CD4-positive, alpha-beta memory T cell (primary cell): ENCODE measurements at regions not wholly inside any gene's neighbourhood (a gene's known extent, or its start where the extent isn't known, plus 50 kb on each side); places are given as distances from the start of the nearest gene placed in this dataset.
"Not testable (repeated sequence)": the region's sequence is repeated elsewhere in the genome, so short reads cannot be mapped to it uniquely, and the experiment has no call there.

Source experiments
- CTCF ChIA-PET: fragments of 350-600 bp; sonication (Branson Sonifier 250); formaldehyde crosslinking; loops from one replicate; lab custom pipeline; 2021; ENCODE audit warnings: inconsistent platforms; ENCODE audit not compliant: partially characterized antibody; lab: Charles Lee
- POLR2A ChIA-PET: fragments of 350-600 bp; sonication (Branson Sonifier 250); formaldehyde crosslinking; loops from one replicate; lab custom pipeline; 2021; ENCODE audit not compliant: partially characterized antibody; lab: Charles Lee
- DNase-seq, 5 donors: peaks; one replicate each; pipeline versions ENCODE4 v3.0.0 to v3.0.0-alpha.2; 2020 to 2022; ENCODE audit warnings: mixed read lengths in 1 of 5
- H3K27ac ChIP-seq: one replicate; pipeline ENCODE4 v1.7.0; 2013; ENCODE audit warnings: low read depth, low read length
- H3K27me3 ChIP-seq: 2 replicates; pipeline ENCODE4 v1.7.0; 2013; ENCODE audit warnings: mild to moderate bottlenecking, low read length, moderate library complexity; ENCODE audit not compliant: insufficient read depth
- H3K36me3 ChIP-seq: 2 replicates; pipeline ENCODE4 v1.7.0; 2013; ENCODE audit warnings: mild to moderate bottlenecking, low read length, moderate library complexity; ENCODE audit not compliant: insufficient read depth
- H3K4me1 ChIP-seq: 2 replicates; pipeline ENCODE4 v1.7.0; 2013; ENCODE audit warnings: mild to moderate bottlenecking, low read length, moderate library complexity; ENCODE audit not compliant: insufficient read depth
- H3K4me3 ChIP-seq, 2 donors: one replicate each; pipeline ENCODE4 v1.7.0; 2013; ENCODE audit warnings: low read length in 2 of 2, mild to moderate bottlenecking in 1 of 2
- H3K9me3 ChIP-seq, 2 donors: one replicate each; pipeline ENCODE4 v1.7.0; 2013; ENCODE audit warnings: low read length in 2 of 2, control low read depth in 1 of 2; ENCODE audit not compliant: control insufficient read depth in 1 of 2
- H3K27ac Mint-ChIP-seq, 7 donors: one replicate each; pipeline ENCODE4 v1.8.0; 2020 to 2021; ENCODE audit warnings: mixed read lengths in 7 of 7, mild to moderate bottlenecking in 6 of 7, inconsistent platforms in 3 of 7, moderate library complexity in 3 of 7
- H3K27me3 Mint-ChIP-seq, 2 donors: one replicate each; pipeline ENCODE4 v1.8.0; 2020 to 2021; ENCODE audit warnings: mixed read lengths in 2 of 2
- H3K36me3 Mint-ChIP-seq, 2 donors: one replicate each; pipeline ENCODE4 v1.8.0; 2020 to 2021; ENCODE audit warnings: mixed read lengths in 2 of 2, inconsistent platforms in 1 of 2, mild to moderate bottlenecking in 1 of 2
- H3K4me1 Mint-ChIP-seq, 4 donors: one replicate each; pipeline ENCODE4 v1.8.0; 2020 to 2021; ENCODE audit warnings: mixed read lengths in 4 of 4, mild to moderate bottlenecking in 1 of 4
- H3K4me3 Mint-ChIP-seq, 8 donors: one replicate each; pipeline ENCODE4 v1.8.0; 2020 to 2021; ENCODE audit warnings: mixed read lengths in 8 of 8, mild to moderate bottlenecking in 7 of 8, moderate library complexity in 6 of 8, inconsistent platforms in 3 of 8
- H3K9me3 Mint-ChIP-seq, 8 donors: one replicate each; pipeline ENCODE4 v1.8.0; 2020 to 2021; ENCODE audit warnings: mixed read lengths in 8 of 8, mild to moderate bottlenecking in 5 of 8, inconsistent platforms in 3 of 8, moderate library complexity in 1 of 8
- intact Hi-C: fragments of 100-400 bp; cut with micrococcal nuclease; formaldehyde crosslinking; loops from one replicate; pipeline ENCODE4 v1.15.1; 2023

- no peaks in the 10 kb centered on the region for H3K4me1 Mint-ChIP-seq
- DNase-seq = no peak
- no peaks in the 10 kb centered on the region for H3K27me3 ChIP-seq
- ChIA-PET CTCF (no interaction called here), POLR2A (no interaction called here)
- peaks cover 0 to 25% (median 12%) of the 10 kb centered on the region in 8 donors for H3K9me3 Mint-ChIP-seq
- H3K36me3 Mint-ChIP-seq = no peaks in the 10 kb centered on the region
- intact Hi-C loops = no loop called here
- H3K4me3 Mint-ChIP-seq = no peak overlapping the region
- no peak overlapping the region for H3K4me3 ChIP-seq
- no peaks in the 10 kb centered on the region for H3K9me3 ChIP-seq
- H3K4me1 ChIP-seq = no peaks in the 10 kb centered on the region
- H3K27ac Mint-ChIP-seq = no peak overlapping the region
- no peaks in the 10 kb centered on the region for H3K36me3 ChIP-seq
- H3K27me3 Mint-ChIP-seq = no peaks in the 10 kb centered on the region
- H3K27ac ChIP-seq = no peak overlapping the region
Measured at GRCh38 chr4:181896614-181897013, 346.6 kb upstream of the TENM3 start.

- no peak overlapping the region for H3K27ac ChIP-seq
- Mint-ChIP-seq H3K36me3 (no peaks in the 10 kb centered on the region), H3K9me3 (peaks cover 0 to 32% (median 16%) of the 10 kb centered on the region in 8 donors), H3K4me1 (no peaks in the 10 kb centered on the region), H3K27me3 (no peaks in the 10 kb centered on the region), H3K4me3 (no peak overlapping the region), H3K27ac (no peak overlapping the region)
- H3K36me3 ChIP-seq = no peaks in the 10 kb centered on the region
- ChIA-PET CTCF (no interaction called here), POLR2A (no interaction called here)
- no peak for DNase-seq
- H3K4me3 ChIP-seq = no peak overlapping the region
- intact Hi-C loops = no loop called here
- no peaks in the 10 kb centered on the region for H3K9me3 ChIP-seq
- no peaks in the 10 kb centered on the region for H3K27me3 ChIP-seq
- no peaks in the 10 kb centered on the region for H3K4me1 ChIP-seq
Measured at GRCh38 chr4:181897935-181898334, 345.3 kb upstream of the TENM3 start.

GRCh38 chr4:181902404-181902803 lies 340.8 kb upstream of the TENM3 start:
- H3K36me3 Mint-ChIP-seq, H3K9me3 ChIP-seq, H3K4me3 ChIP-seq, H3K4me1 Mint-ChIP-seq, H3K27ac ChIP-seq, intact Hi-C loops, H3K4me1 ChIP-seq, H3K27me3 Mint-ChIP-seq, H3K27ac Mint-ChIP-seq, H3K4me3 Mint-ChIP-seq, H3K27me3 ChIP-seq, DNase-seq, H3K36me3 ChIP-seq, CTCF ChIA-PET, POLR2A ChIA-PET: not testable (repeated sequence)
- peaks cover 8 to 42% (median 15%) of the 10 kb centered on the region in 8 donors for H3K9me3 Mint-ChIP-seq

- Histone ChIP-seq H3K4me1 (no peaks in the 10 kb centered on the region), H3K9me3 (no peaks in the 10 kb centered on the region), H3K4me3 (no peak overlapping the region), H3K27ac (no peak overlapping the region), H3K36me3 (no peaks in the 10 kb centered on the region), H3K27me3 (no peaks in the 10 kb centered on the region)
- intact Hi-C loops = no loop called here
- Mint-ChIP-seq H3K36me3 (no peaks in the 10 kb centered on the region), H3K4me3 (no peak overlapping the region), H3K27me3 (no peaks in the 10 kb centered on the region), H3K4me1 (no peaks in the 10 kb centered on the region), H3K9me3 (peaks cover 5 to 39% (median 14%) of the 10 kb centered on the region in 8 donors), H3K27ac (no peak overlapping the region)
- ChIA-PET POLR2A (no interaction called here), CTCF (no interaction called here)
- no peak for DNase-seq
Measured at GRCh38 chr4:181905708-181906107, 337.5 kb upstream of the TENM3 start.

GRCh38 chr4:181908168-181908567 lies 335.0 kb upstream of the TENM3 start:
- no peaks in the 10 kb centered on the region for H3K9me3 ChIP-seq
- no peak overlapping the region for H3K27ac ChIP-seq
- no peaks in the 10 kb centered on the region for H3K4me1 ChIP-seq
- H3K4me3 ChIP-seq = no peak overlapping the region
- Mint-ChIP-seq H3K4me1 (no peaks in the 10 kb centered on the region), H3K27me3 (no peaks in the 10 kb centered on the region), H3K4me3 (no peak overlapping the region), H3K36me3 (no peaks in the 10 kb centered on the region), H3K9me3 (peaks cover 9 to 31% (median 15%) of the 10 kb centered on the region in 8 donors), H3K27ac (no peak overlapping the region)
- no peaks in the 10 kb centered on the region for H3K36me3 ChIP-seq
- intact Hi-C loops = no loop called here
- ChIA-PET CTCF (no interaction called here), POLR2A (no interaction called here)
- DNase-seq = no peak
- no peaks in the 10 kb centered on the region for H3K27me3 ChIP-seq

GRCh38 chr4:181909368-181909767 lies 333.8 kb upstream of the TENM3 start:
- Histone ChIP-seq H3K4me1 (no peaks in the 10 kb centered on the region), H3K9me3 (no peaks in the 10 kb centered on the region), H3K36me3 (no peaks in the 10 kb centered on the region), H3K27ac (no peak overlapping the region), H3K27me3 (no peaks in the 10 kb centered on the region), H3K4me3 (no peak overlapping the region)
- DNase-seq = no peak
- ChIA-PET POLR2A (no interaction called here), CTCF (no interaction called here)
- no peak overlapping the region for H3K4me3 Mint-ChIP-seq
- intact Hi-C loops = no loop called here
- no peak overlapping the region for H3K27ac Mint-ChIP-seq
- no peaks in the 10 kb centered on the region for H3K36me3 Mint-ChIP-seq
- no peaks in the 10 kb centered on the region for H3K27me3 Mint-ChIP-seq
- no peaks in the 10 kb centered on the region for H3K4me1 Mint-ChIP-seq
- peaks cover 6 to 31% (median 14%) of the 10 kb centered on the region in 8 donors for H3K9me3 Mint-ChIP-seq

GRCh38 chr4:181911420-181911819 lies 331.8 kb upstream of the TENM3 start:
- CTCF ChIA-PET = no interaction called here
- Mint-ChIP-seq H3K27ac (no peak overlapping the region), H3K4me3 (no peak overlapping the region), H3K36me3 (no peaks in the 10 kb centered on the region), H3K4me1 (no peaks in the 10 kb centered on the region), H3K27me3 (no peaks in the 10 kb centered on the region), H3K9me3 (peaks cover 10 to 24% (median 13%) of the 10 kb centered on the region in 8 donors)
- H3K36me3 ChIP-seq = no peaks in the 10 kb centered on the region
- POLR2A ChIA-PET = no interaction called here
- no peaks in the 10 kb centered on the region for H3K27me3 ChIP-seq
- DNase-seq = no peak
- no peaks in the 10 kb centered on the region for H3K4me1 ChIP-seq
- no peak overlapping the region for H3K4me3 ChIP-seq
- no peak overlapping the region for H3K27ac ChIP-seq
- intact Hi-C loops = no loop called here
- no peaks in the 10 kb centered on the region for H3K9me3 ChIP-seq

- no peak overlapping the region for H3K27ac ChIP-seq
- Mint-ChIP-seq H3K4me3 (no peak overlapping the region), H3K9me3 (peaks cover 3 to 17% (median 9%) of the 10 kb centered on the region in 8 donors), H3K36me3 (no peaks in the 10 kb centered on the region), H3K27ac (no peak overlapping the region), H3K4me1 (no peaks in the 10 kb centered on the region), H3K27me3 (no peaks in the 10 kb centered on the region)
- no peaks in the 10 kb centered on the region for H3K9me3 ChIP-seq
- CTCF ChIA-PET = no interaction called here
- POLR2A ChIA-PET = no interaction called here
- no peaks in the 10 kb centered on the region for H3K36me3 ChIP-seq
- H3K27me3 ChIP-seq = no peaks in the 10 kb centered on the region
- no peaks in the 10 kb centered on the region for H3K4me1 ChIP-seq
- H3K4me3 ChIP-seq = no peak overlapping the region
- DNase-seq = no peak
- intact Hi-C loops = no loop called here
Measured at GRCh38 chr4:181933471-181933870, 309.7 kb upstream of the TENM3 start.
